Mesothelial cell of epicardium (in vitro differentiated cells): ENCODE measurements at regions not wholly inside any gene's neighbourhood (a gene's known extent, or its start where the extent isn't known, plus 50 kb on each side); places are given as distances from the start of the nearest gene placed in this dataset.
"Not testable (repeated sequence)": the region's sequence is repeated elsewhere in the genome, so short reads cannot be mapped to it uniquely, and the experiment has no call there.

Experiments
- DNase-seq, 2 experiments: peaks; one replicate each; pipeline ENCODE4 v3.0.0; 2021; ENCODE audit warnings: low spot score in 2 of 2; ENCODE audit not compliant: unreplicated experiment in 2 of 2
- H3K27ac Mint-ChIP-seq: 2 replicates; pipeline ENCODE4 v1.8.0; 2021; ENCODE audit warnings: mixed read lengths
- H3K27me3 Mint-ChIP-seq: 2 replicates; pipeline ENCODE4 v1.8.0; 2021; ENCODE audit warnings: low read depth, mixed read lengths
- H3K36me3 Mint-ChIP-seq: 2 replicates; pipeline ENCODE4 v1.8.0; 2021; ENCODE audit warnings: mixed read lengths
- H3K4me1 Mint-ChIP-seq: 2 replicates; pipeline ENCODE4 v1.8.0; 2021; ENCODE audit warnings: mixed read lengths
- H3K4me3 Mint-ChIP-seq: 2 replicates; pipeline ENCODE4 v1.8.0; 2021; ENCODE audit warnings: mild to moderate bottlenecking, moderate library complexity, mixed read lengths
- H3K9me3 Mint-ChIP-seq: 2 replicates; pipeline ENCODE4 v1.8.0; 2021; ENCODE audit warnings: mixed read lengths
- TF ChIP-seq, protein P1 (sequence below): fragments of 200-600 bp; sonication (generic); IDR thresholded peaks from one replicate; pipeline ENCODE4 v1.5.0; 2021; ENCODE audit warnings: antibody characterized with exemption; ENCODE audit not compliant: unreplicated experiment

DNA sequence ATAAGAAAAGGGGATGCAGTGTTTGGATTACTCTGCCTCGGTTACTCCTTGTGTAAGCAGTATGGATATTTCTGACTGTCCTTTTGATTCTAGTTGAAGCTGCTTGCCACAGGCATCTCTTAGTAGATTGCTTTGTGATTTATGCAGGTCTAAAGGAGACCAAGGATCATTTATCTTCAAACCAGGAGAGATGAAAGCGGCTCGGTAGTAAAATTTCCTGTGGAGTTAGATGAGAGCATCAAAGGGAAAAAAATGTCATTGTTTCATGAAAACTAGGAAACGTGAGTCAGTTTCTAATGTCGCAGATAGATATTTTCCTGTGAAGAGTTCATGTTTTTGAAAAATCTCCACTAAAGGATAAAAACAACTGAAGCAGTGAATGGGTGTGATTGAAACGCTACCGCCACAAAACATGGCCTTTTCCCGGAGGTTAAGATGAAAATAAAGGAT lies 254.0 kb upstream of the TBL1XR1 start:
- peaks cover 1% of the 10 kb centered on the region for H3K36me3 Mint-ChIP-seq
- H3K4me1 Mint-ChIP-seq, result peaks cover 22% of the 10 kb centered on the region
- no peaks in the 10 kb centered on the region for H3K9me3 Mint-ChIP-seq
- H3K4me3 Mint-ChIP-seq, result no peak overlapping the region
- H3K27me3 Mint-ChIP-seq, result no peaks in the 10 kb centered on the region
- TF ChIP-seq, protein P1, sequence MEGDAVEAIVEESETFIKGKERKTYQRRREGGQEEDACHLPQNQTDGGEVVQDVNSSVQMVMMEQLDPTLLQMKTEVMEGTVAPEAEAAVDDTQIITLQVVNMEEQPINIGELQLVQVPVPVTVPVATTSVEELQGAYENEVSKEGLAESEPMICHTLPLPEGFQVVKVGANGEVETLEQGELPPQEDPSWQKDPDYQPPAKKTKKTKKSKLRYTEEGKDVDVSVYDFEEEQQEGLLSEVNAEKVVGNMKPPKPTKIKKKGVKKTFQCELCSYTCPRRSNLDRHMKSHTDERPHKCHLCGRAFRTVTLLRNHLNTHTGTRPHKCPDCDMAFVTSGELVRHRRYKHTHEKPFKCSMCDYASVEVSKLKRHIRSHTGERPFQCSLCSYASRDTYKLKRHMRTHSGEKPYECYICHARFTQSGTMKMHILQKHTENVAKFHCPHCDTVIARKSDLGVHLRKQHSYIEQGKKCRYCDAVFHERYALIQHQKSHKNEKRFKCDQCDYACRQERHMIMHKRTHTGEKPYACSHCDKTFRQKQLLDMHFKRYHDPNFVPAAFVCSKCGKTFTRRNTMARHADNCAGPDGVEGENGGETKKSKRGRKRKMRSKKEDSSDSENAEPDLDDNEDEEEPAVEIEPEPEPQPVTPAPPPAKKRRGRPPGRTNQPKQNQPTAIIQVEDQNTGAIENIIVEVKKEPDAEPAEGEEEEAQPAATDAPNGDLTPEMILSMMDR, result no peak
- DNase-seq, result no peak
- H3K27ac Mint-ChIP-seq, result no peak overlapping the region

DNA sequence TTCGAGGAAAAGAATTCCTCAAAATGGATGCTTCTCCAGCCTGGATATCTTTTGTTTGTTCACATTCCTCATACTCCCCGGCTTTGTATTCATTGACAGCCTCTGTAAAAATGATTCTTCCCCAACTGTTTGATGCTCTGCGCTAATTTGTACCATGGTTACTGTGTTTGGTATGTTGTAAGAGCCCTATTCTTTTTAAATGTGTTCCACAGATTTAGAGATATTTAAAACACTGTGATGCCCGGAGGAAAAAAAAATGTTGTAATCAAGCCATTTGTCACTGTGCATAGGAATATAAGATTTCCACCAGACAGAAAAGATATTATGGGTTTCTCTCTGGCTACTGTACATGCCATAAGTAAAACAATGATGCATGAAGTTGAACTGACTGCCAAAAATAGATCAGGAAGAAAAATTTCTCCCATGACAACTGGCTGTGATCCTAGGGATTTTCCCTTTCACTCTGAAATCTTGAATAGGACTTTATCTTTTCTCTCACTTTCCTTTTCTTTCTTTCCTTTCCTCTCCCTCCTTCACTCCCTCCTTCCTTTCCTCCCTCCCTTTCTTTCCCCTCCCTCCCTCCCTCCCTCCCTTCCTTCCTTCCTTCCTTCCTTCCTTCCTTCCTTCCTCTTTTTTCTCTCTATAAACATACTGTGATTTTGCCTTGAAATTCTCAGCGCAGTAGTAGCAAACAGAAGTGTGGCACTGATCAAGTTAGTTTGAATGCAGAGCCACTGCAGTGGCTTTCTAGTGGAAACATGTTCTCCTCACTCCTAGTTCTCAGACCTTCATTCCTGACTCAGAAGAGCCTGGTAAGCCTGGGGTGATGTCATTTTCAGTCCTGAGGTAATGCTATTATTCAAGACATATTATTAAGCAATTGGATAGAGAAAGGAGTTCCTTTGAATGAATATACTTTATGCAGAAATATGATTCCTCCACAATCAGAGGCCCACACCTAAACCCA lies 254.9 kb upstream of the TBL1XR1 start:
- DNase-seq, result no peak
- Mint-ChIP-seq H3K9me3 (no peaks in the 10 kb centered on the region), H3K4me1 (peaks cover 22% of the 10 kb centered on the region), H3K4me3 (no peak overlapping the region), H3K36me3 (peaks cover 1% of the 10 kb centered on the region), H3K27ac (no peak overlapping the region), H3K27me3 (no peaks in the 10 kb centered on the region)
- TF ChIP-seq, protein P1, result no peak

DNA sequence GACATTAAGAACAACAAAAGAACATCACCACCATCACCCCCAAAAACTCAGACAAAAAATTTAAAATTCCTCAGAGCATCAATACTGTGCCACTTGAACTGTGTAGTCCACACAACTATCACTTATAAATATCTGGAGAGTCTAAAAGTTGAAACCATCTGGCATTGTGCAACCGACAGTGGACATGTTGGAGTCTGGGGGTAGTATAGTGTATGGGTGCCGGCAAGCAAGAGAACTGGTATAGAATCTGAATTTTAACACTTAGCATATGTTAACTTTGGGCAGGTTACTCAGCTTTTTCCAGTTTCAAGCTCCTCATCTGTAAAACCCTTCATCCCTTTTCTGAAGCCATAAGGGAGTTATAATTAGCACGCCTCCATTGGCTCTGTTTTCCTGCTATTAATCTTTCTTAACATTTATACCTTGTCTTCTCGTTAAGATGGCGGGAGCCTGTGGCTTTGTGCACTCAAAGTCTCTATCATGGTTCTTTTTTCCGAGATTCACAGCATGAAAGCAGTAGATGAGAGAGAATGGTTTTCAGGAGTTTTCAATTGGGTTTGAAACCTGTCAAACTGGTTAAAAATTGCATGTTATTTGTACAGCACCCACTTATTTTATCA lies 255.7 kb upstream of the TBL1XR1 start:
- Mint-ChIP-seq H3K9me3 (no peaks in the 10 kb centered on the region), H3K27ac (no peak overlapping the region), H3K27me3 (no peaks in the 10 kb centered on the region), H3K36me3 (peaks cover 1% of the 10 kb centered on the region), H3K4me3 (no peak overlapping the region), H3K4me1 (peaks cover 21% of the 10 kb centered on the region)
- DNase-seq, result no peak
- TF ChIP-seq, protein P1, result no peak

DNA sequence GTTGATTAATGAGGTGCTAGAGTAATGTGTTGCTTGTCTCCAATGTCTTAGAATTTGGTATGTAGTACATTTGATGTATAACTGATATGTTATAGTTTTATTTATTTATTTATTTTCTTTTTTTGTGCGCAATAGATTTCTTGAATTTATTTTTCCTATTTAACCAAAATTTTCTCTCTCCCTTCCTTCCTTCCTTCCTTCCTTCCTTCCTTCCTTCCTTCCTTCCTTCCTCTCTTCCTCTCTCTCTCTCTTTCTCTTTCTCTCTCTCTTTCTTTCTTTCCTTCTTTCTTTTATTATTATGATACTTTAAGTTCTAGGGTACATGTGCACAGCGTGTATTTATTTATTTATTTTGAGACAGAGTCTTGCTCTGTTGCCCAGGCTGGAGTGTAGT lies 256.2 kb upstream of the TBL1XR1 start:
- TF ChIP-seq, protein P1, result no peak
- peaks cover 16% of the 10 kb centered on the region for H3K4me1 Mint-ChIP-seq
- no peaks in the 10 kb centered on the region for H3K9me3 Mint-ChIP-seq
- H3K27me3 Mint-ChIP-seq, result no peaks in the 10 kb centered on the region
- DNase-seq, result no peak
- peaks cover 1% of the 10 kb centered on the region for H3K36me3 Mint-ChIP-seq
- H3K27ac Mint-ChIP-seq, result no peak overlapping the region
- H3K4me3 Mint-ChIP-seq, result no peak overlapping the region

DNA sequence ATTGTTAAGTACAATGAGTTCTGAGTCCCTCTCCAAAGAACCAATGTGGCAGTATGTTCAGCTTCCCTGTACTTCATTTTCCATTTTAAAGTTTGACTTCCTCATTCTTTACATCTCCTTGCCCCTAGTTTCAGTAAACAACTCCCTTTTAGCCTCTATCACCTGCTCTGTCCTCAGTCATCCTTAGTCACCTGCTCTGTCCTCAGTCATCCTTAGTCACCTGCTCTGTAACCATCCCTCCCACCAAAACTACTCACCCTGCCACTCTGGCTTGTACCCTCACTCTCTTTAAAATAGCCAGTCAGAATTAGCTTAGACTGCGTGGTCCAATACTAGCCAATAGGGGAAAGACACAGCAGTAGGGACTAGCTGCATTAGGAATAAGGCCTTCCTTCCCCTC lies 259.9 kb upstream of the TBL1XR1 start:
- H3K27ac Mint-ChIP-seq, H3K36me3 Mint-ChIP-seq, H3K9me3 Mint-ChIP-seq, DNase-seq, H3K27me3 Mint-ChIP-seq, H3K4me3 Mint-ChIP-seq: not testable (repeated sequence)
- H3K4me1 Mint-ChIP-seq, result peaks cover 14% of the 10 kb centered on the region

DNA sequence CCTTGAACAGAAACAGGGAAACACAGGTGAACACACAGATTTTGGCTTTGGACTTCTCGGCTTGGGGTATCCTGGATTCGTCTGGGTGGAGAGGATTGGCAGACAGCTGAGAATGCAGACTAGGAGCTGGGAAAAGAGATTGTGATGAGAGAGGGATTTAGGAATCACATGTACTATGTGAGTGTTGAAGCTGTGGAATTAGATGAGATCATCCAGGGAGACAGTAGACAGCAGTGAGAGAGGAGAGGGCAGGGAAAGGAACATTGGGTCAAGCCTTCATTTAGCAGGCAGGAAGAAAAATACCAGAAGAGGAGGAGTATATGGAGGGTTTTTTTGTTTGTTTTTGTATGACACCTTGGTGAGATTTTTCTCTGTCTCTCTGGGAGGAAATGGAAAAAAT lies 262.1 kb upstream of the TBL1XR1 start:
- no peak overlapping the region for H3K4me3 Mint-ChIP-seq
- no peak for DNase-seq
- no peak overlapping the region for H3K27ac Mint-ChIP-seq
- TF ChIP-seq, protein P1, result no peak
- H3K27me3 Mint-ChIP-seq, result no peaks in the 10 kb centered on the region
- H3K36me3 Mint-ChIP-seq, result peaks cover 1% of the 10 kb centered on the region
- H3K9me3 Mint-ChIP-seq, result no peaks in the 10 kb centered on the region
- peaks cover 27% of the 10 kb centered on the region for H3K4me1 Mint-ChIP-seq
